SHP77 (cell line): ENCODE measurements at regions not wholly inside any gene's neighbourhood (a gene's known extent, or its start where the extent isn't known, plus 50 kb on each side); places are given as distances from the start of the nearest gene placed in this dataset.

Experiments used
- DNase-seq, 2 experiments: peaks; one replicate each; lab custom pipeline; 2025; lab: John Stamatoyannopoulos, UW

DNA sequence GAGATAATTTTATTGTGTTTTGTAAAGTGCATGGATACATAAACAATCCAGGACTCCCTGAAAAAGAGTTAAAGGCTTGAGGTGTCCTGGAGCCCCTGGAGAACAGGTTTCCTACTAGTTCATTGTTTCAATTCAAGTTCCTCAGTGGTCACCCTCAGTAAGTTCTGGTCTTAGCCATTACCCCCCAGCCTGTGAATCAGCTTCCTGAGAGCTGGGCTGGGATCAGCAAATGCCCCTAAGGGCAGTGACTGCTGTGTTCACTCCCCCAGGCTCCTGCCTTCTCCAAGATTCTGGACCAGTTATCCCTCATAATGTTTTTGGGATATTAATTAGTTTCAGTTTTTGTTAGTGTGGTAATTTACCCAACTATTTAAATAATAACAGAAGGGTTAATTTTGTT, 151.6 kb upstream of the PRSS58 start:
- DNase-seq = no peak

DNA sequence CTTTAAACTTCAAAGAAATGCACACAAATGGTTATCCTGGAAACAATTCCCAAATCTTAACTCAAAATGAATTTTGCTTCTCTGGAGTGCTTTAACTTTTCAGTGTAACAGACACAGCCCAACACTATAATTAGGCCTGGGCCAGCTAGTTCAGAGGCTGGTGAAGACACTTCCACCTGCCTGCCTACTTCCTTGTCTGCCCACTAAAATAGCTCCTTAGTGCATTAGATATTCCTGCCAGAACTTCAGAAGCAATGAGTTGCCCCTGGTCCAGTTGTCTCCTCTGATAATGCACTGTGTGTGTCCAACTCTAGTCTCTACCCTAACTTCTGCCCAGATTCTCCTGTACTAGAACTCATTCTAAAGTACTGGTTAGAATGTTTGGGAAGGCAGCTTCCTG, 150.9 kb upstream of the PRSS58 start:
- no peak for DNase-seq

DNA sequence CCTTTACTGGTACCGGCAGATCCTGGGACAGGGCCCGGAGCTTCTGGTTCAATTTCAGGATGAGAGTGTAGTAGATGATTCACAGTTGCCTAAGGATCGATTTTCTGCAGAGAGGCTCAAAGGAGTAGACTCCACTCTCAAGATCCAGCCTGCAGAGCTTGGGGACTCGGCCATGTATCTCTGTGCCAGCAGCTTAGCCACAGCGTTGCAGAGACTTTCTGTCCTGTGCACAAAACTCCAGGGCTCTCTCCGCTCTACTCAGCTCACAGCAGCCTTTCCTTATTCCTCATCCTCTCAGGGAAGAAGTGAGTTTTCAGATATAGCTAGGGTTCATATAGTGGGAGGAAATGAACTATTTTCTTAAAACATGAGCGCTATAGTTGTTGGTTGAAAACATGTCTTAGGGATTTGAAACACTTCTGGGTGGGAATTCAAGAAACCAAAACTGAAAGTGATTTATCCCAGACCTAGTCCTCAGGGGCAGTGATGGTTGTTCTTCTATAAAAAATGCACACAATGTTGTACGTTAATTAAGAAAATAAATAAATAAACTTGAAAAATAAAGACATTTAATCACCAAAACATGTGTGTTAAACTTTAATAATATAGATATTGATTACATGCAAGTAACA, 150.2 kb upstream of the PRSS58 start:
- no peak for DNase-seq

DNA sequence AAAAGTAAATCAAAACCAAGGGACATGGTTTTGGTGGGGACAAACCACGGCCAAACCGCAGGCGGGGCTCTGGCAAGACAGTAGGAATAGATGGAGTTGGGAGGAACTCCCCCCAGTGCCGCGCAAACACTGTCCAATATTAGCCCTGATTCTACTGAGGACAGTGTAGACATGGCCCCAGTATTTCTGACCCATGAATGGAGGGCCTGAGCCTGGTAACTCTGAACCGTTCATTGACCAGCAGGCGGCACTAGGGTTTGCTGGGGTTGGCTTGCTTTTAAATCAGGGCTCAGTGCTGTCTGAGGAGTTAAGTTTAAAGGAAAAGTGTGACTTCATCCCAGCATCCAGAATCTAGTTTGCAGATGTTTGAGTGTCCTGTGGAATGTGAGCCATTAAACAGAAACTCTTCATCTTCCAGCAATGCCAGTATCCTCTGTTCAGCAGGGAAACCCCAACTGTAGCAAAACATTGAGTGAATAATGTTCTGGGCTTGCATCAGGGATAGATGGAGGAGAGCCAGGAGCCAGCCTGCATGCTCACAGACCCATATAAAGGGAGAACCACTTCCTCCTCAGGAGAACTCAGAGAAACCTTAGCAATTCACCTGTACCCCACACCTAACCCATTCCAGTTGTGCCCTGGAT, 147.4 kb upstream of the PRSS58 start:
- DNase-seq = no peak

DNA sequence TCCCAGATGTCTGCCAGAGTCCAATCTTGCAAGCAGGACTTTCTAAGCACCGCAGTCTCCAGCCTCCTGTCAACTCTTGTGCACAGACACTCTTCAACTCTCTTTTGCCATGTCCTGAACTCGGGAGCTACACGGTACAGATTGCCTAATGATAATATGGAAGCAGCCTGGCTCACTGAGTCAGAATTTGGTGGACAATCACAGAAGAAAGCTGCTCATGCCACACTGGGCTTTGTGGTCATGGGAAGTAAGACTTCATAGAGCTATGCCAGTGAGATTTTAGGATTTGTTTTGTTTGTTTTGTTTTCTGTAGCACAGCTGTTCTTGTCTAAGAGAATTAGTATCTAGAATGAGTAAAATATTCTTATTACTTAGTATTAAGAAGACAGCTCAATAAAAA, 144.1 kb upstream of the PRSS58 start:
- DNase-seq = no peak

DNA sequence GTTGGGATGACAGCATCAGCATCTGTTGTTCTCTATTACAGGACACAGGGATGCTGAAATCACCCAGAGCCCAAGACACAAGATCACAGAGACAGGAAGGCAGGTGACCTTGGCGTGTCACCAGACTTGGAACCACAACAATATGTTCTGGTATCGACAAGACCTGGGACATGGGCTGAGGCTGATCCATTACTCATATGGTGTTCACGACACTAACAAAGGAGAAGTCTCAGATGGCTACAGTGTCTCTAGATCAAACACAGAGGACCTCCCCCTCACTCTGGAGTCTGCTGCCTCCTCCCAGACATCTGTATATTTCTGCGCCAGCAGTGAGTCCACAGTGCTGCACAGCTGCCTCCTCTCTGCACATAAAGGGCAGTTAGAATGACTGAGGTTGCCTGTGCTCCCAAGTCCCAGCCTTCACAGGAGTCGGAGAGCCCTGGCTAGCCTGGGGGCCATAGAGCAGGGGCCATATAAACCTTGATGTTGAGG, 142.2 kb upstream of the PRSS58 start:
- DNase-seq = no peak

DNA sequence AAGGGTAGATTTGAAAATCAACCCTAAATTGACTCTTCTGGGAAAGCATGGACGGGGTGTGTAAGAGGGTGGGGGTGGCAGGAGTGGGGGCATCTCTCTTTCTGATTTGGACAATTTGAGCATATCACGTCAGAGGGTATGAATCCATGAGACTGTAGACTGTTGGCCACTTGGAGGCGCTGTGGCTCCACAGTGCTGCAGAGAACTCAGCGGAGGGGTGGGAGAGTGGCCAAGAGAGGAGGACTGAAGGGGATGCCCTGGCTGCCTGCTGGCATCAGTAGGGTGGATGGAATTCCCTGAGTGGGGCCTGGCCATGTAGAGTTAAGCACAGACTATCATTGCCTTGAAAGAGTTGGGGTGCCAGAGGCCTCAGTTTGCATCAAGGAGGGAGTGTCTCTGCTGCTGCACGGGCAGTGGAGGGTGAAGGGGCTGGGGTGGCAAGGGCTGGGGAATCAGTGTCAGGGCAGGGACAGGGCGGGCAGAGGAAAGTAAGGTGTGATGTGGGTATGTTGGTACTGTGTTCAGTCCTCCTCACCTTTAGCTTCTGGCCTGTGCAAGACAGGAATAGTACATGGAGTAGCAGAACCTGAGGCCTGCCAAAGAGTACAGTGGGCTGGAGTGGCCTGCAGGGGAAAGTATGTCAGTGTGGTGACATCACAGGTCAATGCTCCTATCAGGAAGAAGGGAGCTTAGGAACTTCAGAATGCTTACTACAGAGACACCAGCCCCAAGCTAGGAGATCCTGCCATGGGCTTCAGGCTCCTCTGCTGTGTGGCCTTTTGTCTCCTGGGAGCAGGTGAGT, 133.5 kb upstream of the PRSS58 start:
- no peak for DNase-seq

DNA sequence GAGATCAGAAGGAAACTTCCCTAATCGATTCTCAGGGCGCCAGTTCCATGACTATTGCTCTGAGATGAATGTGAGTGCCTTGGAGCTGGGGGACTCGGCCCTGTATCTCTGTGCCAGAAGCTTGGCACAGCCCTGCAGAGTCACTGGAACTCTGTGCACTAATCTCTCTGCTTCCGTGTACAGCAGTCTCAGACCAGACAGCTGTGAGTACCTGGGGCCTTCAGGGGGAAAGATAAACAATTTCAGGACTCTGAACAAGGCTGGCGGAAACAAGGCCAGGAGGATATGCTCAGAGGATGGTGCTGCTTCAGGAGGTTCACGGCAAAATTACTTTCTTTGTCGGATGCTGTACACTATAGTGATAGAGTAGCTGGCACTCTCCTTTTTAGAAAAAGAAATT, 131.7 kb upstream of the PRSS58 start:
- no peak for DNase-seq

DNA sequence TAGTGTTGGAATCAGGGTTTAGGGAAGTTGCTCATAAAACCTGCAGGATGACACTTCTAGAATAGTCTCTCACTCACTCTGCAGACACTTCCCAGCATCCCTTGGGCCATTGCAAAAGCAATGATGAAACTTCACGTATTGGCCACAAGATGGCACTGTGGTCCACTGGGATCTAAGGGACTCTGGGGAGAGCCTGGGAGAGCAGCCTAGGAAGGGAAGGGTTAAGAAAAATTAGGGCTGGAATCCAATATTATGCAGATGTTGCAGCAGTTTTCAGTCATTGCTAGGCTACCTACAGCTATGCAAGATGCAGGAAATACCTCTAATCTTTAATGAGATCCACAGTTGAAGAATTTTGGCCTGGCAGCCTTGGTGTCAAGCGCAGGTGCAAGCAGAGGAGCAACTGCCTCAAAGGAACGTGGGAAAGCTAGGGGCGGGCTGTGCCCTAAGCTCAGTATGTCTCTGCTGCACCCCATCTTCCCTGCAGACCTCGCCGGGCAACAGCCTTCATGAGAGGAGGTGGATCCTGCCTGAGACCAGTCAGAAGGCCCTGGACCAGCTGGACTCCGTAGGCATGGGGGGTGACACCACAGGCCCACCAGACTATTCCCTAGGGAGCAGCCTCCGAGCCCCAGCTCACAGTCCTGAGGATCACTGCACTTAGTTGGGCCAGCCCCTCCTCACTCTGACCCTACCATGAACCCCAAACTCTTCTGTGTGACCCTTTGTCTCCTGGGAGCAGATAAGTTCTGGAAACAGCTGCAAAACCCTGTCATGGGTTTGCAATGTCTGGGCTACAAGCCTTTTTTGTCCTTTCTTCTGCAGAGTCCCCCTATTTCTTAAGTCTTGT, 127.9 kb upstream of the PRSS58 start:
- DNase-seq = peak in 1 of 2 experiments; percentile 18

DNA sequence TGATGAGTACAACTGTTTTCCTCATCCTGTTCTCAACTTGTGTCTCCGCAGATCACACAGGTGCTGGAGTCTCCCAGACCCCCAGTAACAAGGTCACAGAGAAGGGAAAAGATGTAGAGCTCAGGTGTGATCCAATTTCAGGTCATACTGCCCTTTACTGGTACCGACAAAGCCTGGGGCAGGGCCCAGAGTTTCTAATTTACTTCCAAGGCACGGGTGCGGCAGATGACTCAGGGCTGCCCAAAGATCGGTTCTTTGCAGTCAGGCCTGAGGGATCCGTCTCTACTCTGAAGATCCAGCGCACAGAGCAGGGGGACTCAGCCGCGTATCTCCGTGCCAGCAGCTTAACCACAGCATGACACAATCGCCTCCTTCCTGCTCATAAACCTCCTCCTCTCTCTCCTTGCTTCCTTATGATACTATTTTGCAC, 126.7 kb upstream of the PRSS58 start:
- DNase-seq = no peak

DNA sequence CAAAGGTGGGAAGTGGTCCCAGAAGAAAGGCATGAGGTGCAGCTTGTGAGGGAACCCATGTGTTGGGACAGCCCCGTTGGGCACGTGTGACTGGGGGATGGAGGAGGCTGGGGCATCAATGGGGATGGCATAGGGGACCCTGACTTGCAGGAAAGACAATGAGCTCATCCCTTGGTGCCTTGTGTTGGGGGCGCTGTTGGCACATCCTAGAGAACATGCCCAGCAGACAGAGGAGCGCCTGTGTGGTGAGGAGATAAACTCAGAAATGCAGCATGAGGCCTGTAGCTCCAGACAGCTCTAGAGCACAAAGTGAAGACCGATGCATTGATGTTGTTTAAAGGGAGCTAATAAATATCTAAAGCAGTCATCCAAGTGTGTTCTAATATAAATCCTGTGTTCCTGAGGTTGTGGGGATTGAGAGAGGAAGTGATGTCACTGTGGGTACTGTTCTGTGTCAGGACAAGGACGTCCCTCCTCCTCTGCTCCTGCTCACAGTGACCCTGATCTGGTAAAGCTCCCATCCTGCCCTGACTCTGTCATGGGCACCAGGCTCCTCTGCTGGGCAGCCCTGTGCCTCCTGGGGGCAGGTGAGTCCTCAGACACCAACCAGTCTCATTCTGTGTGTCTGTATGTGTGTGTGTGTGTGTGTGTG, 126.1 kb upstream of the PRSS58 start:
- no peak for DNase-seq

DNA sequence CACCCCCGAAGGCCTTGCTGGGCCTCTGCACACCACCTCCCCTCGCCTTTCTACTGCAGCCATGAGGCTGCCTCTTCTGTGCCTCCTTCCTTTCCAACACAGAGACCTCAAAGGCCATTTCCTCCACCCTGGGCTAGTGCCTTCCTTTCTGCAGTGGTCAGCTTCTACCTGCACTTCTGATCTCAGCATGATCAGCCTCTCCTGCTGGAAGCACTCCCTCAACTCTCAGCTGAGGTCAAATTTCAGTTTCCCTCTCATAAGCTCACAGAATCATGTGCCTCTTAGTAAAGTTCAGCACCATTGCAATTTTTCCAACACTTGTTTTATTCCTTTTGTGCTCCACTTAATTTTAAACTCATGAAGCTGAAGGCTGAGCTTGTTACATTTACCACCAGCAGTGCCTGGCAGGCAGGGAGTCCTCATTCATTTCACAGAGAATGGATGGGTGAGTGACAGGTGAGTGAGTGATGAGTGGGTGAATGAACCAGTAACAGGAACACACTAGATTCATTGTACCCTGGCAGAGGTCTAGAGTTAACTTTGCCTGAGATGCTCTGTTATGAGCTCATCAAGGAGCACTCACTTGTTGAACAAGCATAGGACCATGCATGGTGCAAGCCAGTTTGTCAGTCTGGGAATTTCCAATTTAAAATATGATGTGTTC, 124.0 kb upstream of the PRSS58 start:
- DNase-seq = no peak

DNA sequence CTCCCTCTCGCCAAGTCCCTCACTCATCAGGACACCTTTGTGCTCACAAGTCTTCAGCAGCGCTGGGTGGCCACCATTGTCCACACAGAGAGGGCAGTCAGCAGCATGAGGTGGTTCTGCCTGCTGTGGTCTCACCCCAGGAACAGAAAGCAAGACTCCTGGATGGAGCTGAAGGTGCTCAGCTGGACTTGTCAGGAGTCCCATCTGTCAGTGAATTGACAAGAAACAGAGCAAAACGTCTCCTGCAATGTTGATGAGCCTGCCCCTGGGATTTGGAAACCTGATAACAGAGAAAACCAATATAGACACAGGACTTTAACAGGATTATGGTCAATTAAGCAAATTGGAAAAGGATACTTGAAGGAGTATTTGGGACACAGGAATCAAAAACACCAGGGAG, 122.2 kb upstream of the PRSS58 start:
- no peak for DNase-seq

DNA sequence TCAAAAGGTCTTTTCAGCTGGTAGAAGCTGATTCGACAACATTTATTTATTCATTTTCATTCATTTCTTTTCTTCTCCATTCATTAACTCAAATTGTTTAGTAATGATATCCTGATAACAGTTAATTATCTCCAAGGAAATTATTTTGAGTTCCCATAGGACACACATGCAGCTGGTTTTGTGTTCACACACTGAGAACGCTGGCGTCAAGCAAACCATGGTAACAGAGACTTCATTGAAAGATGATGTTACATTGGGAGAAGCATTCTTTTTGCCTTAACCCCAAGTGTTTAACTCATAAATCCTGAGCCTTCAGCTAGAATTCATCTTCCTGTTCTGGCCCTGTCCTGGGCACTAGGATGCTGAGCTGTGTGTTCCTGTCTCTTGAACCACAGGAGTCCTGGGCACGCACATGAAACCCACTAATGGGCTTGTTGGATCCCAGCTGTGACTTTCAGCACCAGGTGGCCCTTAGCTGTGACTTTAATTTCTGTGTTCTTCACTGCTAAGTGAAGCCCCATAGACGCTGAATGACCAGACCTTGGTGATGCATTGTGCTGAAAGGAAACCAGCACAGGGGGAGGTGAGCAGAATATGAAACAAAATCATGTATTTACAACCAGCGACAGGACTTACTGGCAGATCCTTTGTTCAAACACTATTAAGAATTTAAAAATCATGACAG, 121.5 kb upstream of the PRSS58 start:
- DNase-seq = no peak

DNA sequence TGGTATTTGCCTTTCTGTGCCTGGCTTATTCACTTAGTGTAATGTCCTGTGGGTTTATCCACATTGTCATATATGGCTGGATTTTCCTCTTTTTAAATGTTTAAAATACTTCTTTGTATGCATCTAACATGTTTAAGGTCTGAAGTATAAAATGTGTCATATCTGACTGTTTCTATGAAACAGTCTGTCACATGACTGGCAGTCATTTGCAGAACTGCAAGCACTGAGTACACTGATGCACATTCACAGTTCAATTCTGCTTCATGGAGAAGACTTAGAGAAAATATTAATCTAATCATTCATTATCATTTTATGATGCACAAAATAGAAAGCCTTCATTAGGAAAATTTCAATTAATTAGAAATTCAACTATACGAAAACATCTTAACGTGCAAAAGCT, 119.7 kb upstream of the PRSS58 start:
- no peak for DNase-seq

DNA sequence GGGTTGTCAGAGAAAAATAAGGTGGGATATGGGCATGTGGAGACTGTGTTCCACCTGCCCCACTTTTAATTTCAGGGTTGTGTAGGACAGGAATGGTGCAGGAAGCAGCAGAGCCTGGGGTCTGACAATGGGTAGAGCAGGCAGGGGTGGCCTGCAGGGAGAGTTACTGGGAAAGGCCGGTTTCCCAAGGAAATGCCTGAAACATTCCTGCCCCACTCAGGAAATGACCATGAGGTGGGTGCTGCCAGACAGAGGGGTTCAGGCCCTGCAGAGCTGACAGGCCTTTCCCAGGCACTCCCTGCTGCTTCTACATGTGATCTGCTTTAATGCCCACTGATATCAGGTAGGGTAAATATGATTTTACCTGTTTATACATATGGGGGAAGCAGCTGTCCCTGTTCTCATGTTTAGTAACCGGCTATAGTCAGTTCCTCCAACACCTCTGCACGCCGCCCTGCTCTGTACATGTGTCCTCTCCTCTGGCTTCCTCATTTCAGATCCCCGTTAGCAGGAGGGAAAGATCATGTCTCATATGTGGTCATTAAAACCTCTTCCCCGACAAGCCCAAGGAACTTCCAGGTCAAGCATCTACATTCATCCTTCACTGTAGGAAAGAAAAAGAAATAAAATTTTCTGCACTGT, 118.6 kb upstream of the PRSS58 start:
- DNase-seq = no peak

DNA sequence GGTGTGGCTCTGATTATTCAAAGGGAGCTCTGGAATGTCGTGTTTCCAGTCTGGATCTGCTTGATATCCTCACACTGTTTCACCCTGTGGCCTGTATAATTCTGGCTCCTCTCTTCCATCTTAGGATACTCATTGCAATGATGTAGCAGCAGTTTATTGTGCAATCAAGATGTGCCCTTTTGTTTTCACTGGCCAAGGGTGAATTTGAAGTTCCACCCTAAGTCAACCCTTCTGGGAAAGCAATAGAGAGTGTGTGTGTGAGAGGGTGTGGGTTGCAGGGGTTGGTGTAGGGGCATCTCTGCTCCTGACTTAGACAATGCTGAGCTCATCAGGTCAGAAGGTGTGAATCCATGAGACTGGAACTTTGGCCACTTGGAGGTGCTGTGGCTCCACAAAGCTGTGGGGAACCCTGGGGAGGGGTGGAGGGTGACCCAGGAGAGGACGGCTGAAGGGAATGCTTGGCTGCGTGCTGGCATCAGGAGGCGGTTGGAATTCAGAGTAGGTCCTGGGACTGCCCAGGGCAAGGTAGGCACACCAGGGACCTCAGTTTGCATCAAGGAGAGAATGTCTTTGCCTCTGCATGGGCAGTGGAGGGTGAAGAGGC, 118.0 kb upstream of the PRSS58 start:
- no peak for DNase-seq

DNA sequence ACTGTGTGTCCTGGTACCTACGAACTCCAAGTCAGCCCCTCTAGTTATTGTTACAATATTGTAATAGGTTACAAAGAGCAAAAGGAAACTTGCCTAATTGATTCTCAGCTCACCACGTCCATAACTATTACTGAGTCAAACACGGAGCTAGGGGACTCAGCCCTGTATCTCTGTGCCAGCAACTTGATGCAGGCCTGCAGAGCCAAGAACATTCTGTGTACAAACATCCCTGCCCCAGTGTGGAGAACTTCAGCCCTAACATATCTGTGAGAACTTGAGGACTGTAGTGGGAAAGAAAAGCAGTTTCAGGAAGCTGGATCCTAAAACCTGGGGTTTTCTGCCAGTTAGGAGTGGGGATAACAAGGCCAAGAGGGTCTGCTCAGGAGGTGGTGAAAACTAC, 114.9 kb upstream of the PRSS58 start:
- DNase-seq = no peak

DNA sequence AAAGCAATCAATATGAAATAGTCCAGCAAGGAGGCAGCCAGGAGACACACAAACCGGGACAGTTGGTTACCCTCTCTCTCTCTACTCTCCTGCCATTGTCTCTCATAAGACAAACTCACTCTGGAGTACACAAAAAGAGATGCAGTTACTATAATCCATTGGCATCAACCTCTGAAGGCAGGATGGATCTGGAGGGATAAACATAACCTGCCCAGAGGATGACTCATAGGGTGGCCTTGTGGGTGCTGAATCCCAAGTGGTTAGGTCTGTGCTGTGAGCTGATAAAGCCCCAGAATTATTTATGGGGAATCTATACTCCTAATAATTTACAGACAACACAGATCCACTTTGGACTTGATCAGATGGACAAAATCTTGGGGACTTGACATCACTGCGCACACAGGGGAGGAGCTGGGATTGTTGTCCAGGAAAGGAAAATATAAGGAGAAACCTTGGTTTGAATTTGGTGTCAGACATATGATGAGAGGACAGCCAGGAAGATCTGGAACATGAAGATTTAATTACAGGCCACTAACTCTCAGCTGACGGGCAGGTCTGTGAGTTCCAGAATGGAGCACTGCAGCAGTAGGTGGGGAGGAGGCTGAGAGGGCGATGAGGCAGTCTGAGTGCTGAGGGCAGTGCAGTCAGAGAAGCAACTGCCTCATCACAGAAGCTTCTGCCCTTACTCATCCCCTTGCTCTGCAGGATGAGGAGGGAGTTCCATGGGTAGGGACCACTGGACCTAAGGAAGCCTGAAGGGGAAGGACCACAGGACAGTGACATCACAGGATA, 113.9 kb upstream of the PRSS58 start:
- DNase-seq = no peak
